Right lobe of liver (tissue), 6 donors: ENCODE measurements at regions not wholly inside any gene's neighbourhood (a gene's known extent, or its start where the extent isn't known, plus 50 kb on each side); places are given as distances from the start of the nearest gene placed in this dataset.

Source experiments
- ATAC-seq, 4 donors: fragments of 200-7000 bp; cut with Tn5 transposase; one replicate each; pipeline ENCODE4 v1.9.1; 2020; ENCODE audit warnings: mild to moderate bottlenecking in 4 of 4, moderate library complexity in 4 of 4
- DNase-seq, 3 donors: peaks; one replicate each; pipeline ENCODE4 v3.0.0-alpha.2; 2020
- H3K27ac ChIP-seq, 3 donors: fragments of 200-600 bp; one replicate each; pipeline ENCODE4 v1.8.0; 2022
- H3K27me3 ChIP-seq, 2 donors: fragments of 200-600 bp; one replicate each; pipeline ENCODE4 v1.8.0; 2022
- H3K36me3 ChIP-seq, 4 donors: fragments of 200-600 bp; sonication (generic) in 1 of 4; one replicate each; pipeline versions ENCODE4 v1.5.1 to v1.8.0; 2017 to 2022; ENCODE audit warnings: control low read depth in 1 of 4
- H3K4me1 ChIP-seq, 4 donors: fragments of 200-600 bp; sonication (generic) in 1 of 4; one replicate each; pipeline versions ENCODE4 v1.5.1 to v1.8.0; 2017 to 2022; ENCODE audit warnings: control low read depth in 1 of 4
- H3K4me3 ChIP-seq, 3 donors: fragments of 200-600 bp; one replicate each; pipeline ENCODE4 v1.8.0; 2022
- H3K9me3 ChIP-seq, 4 donors: fragments of 200-600 bp; sonication (generic) in 1 of 4; one replicate each; pipeline versions ENCODE4 v1.5.1 to v1.8.0; 2017 to 2022; ENCODE audit warnings: control low read depth in 1 of 4
- POLR2A ChIP-seq: fragments of 450-650 bp; IDR thresholded peaks from one replicate; pipeline ENCODE4 v1.6.1; 2017; ENCODE audit warnings: antibody characterized with exemption, mild to moderate bottlenecking
- WGBS: methylation state at CpG from one replicate; pipeline ENCODE4 v1.1.6; 2018; ENCODE audit warnings: low coverage, low lambda C conversion rate; ENCODE audit not compliant: insufficient coverage; ENCODE audit errors: missing lambda C conversion rate; 5-methylcytosine and 5-hydroxymethylcytosine counted together
- intact Hi-C, 2 donors: fragments of 100-400 bp; cut with DNase I; formaldehyde crosslinking; loops; one replicate each; pipeline versions ENCODE4 v1.11.2 to v1.14.1; 2022
- TF ChIP-seq, protein P1 (sequence below), 4 donors: fragments of 200-600 bp in 3 of 4; fragments of 450-650 bp in 1 of 4; IDR thresholded peaks; one replicate each; pipeline versions ENCODE4 v1.5.1 to v1.8.0; 2016 to 2022; ENCODE audit warnings: antibody characterized with exemption in 4 of 4, mild to moderate bottlenecking in 2 of 4
- donor health status: DM: no; HTN: yes; CAD: no.
- donor health status: DM: no; HTN: no; CAD: no.
- donor health status: DM: no; HTN: no; CAD: no.
- donor health status: DM: no; HTN: yes; CAD: no.
- donor health status: DM: no; HTN: yes; CAD: no.

DNA sequence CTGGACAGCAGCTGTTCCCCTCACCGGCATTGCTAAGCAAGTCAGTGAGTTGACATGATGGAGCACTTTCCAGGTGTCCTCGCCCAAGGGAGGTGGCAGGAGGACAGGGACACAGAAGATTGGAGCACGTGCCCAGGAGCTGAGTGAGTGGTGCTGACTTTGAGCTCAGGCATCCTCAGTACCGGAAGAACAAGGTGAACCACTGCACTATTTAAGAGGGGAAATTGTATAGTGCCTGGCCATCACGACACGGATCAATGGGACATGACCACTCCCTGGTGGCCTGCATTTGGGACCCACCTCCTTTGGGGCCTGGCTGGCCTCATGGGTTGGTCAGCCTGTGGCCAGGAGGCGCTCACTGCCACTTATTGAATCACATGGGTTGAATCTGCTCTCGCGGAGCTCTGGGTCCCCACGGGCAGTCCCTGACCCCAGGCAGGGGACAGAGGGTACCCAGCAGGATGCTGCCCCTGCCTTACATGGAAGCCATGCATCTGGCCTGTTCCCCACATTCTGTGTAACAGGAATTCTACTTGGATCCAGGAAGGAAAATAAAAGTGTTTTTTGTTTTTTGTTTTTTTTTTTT, 206.9 kb upstream of the ZNF536 start:
- H3K27me3 ChIP-seq: no peaks in the 10 kb centered on the region
- DNase-seq (no peak), ATAC-seq (no peak)
- no peaks in the 10 kb centered on the region for H3K4me1 ChIP-seq
- no peaks in the 10 kb centered on the region for H3K36me3 ChIP-seq
- WGBS: 89% methylated on average over 5 of the region's 10 CpGs
- no peak overlapping the region for H3K4me3 ChIP-seq
- H3K27ac ChIP-seq: no peak overlapping the region
- H3K9me3 ChIP-seq: no peaks in the 10 kb centered on the region
- intact Hi-C loops: no loop called here
- TF ChIP-seq, protein P1, sequence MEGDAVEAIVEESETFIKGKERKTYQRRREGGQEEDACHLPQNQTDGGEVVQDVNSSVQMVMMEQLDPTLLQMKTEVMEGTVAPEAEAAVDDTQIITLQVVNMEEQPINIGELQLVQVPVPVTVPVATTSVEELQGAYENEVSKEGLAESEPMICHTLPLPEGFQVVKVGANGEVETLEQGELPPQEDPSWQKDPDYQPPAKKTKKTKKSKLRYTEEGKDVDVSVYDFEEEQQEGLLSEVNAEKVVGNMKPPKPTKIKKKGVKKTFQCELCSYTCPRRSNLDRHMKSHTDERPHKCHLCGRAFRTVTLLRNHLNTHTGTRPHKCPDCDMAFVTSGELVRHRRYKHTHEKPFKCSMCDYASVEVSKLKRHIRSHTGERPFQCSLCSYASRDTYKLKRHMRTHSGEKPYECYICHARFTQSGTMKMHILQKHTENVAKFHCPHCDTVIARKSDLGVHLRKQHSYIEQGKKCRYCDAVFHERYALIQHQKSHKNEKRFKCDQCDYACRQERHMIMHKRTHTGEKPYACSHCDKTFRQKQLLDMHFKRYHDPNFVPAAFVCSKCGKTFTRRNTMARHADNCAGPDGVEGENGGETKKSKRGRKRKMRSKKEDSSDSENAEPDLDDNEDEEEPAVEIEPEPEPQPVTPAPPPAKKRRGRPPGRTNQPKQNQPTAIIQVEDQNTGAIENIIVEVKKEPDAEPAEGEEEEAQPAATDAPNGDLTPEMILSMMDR (IDR thresholded peaks at IDR 0.05): no peak
- TF ChIP-seq POLR2A: no peak

DNA sequence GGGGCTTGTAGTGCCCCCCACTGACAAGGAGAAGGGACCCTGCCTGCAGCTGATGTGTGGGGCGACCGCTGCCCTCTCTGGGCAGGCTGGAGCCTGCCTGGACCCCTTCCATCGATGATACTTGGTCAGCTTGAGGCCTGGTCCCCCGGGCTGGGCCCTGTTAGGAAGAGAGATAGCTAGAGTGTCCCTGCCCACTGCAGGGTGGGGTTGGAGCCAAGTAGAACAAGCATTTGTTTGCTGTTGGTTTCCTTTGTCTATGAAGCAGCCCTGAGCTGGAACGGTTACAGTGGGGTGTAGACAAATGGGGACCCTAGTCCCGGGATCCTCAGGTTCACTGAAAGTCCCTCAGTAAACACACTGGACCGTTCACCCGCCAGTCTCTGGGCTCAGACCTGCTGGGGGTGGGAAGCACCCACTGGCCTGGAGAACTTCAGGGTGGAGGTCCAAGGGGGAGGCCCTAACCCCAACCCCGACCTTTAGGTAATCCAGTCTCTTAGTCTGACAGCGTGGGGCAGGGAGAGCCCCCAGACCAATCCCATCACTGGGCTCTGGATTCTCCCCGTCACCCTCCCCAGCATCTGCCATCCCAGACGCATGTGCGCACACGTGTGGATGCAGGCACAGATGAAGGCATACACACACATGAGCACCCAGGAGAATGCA, 204.8 kb upstream of the ZNF536 start:
- H3K27ac ChIP-seq: no peak overlapping the region
- H3K4me1 ChIP-seq: no peaks in the 10 kb centered on the region
- no peak for DNase-seq
- no peaks in the 10 kb centered on the region for H3K27me3 ChIP-seq
- no peak overlapping the region for H3K4me3 ChIP-seq
- TF ChIP-seq, protein P1 (IDR thresholded peaks at IDR 0.05): no peak
- TF ChIP-seq POLR2A: no peak
- intact Hi-C loops: no loop called here
- no peaks in the 10 kb centered on the region for H3K9me3 ChIP-seq
- no peaks in the 10 kb centered on the region for H3K36me3 ChIP-seq
- no peak for ATAC-seq
- 70% methylated on average over 3 of the region's 14 CpGs for WGBS

DNA sequence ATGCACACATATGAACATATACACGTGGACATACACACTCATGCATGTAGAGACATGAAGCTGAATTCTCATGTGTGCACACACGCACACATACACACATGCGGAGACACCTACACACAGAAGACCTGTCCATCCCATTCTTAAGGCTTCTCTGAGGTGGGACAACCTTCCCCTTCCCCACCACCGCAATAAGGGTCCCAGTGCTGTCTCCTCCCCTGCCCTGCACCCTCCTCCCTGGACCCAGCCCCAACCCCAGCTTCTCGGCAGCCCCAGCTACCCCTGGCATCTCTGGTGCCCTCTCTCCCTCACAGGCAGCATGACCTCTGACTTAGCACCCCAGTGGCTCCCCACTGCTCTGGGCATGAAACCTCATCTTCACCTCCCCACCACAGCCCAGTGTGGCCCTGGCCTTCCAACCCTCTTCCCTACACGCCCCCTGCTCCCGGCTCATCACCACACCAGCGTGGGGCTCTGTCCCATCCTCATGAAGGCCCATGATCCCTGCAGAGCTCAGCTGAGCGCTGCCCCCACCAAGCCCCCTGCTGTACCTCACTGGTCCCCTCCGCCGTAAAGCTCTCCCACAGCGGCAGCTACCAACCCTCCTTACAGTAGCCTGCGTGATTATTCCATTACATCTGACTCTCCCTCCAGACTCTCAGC, 204.1 kb upstream of the ZNF536 start:
- H3K27me3 ChIP-seq: no peaks in the 10 kb centered on the region
- no peaks in the 10 kb centered on the region for H3K4me1 ChIP-seq
- no peak overlapping the region for H3K27ac ChIP-seq
- TF ChIP-seq, protein P1 (IDR thresholded peaks at IDR 0.05): no peak
- TF ChIP-seq POLR2A: no peak
- intact Hi-C loops: no loop called here
- H3K4me3 ChIP-seq: no peak overlapping the region
- ATAC-seq (no peak), DNase-seq (no peak)
- no peaks in the 10 kb centered on the region for H3K36me3 ChIP-seq
- 88% methylated on average over 3 of the region's 13 CpGs for WGBS
- H3K9me3 ChIP-seq: no peaks in the 10 kb centered on the region

DNA sequence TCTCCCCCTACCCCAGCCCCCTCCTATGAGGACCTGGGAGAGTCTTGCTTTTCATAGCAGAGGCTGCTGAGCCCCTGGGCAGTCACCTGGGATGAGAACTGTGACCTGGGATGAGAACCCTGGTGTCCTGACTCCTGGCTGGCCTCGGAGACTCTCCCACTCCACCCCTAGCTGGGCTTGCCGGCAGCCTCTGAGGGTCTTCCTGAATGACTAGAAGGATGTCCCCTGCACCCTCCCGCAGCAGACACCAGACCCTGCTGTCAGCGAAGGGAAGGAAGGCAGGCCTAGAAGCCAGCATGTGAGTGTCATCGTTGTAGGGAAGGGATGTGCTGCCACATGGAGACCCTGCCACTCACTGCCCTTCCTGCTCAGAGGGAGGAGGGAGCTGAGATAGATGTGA, 203.4 kb upstream of the ZNF536 start:
- DNase-seq (no peak), ATAC-seq (no peak)
- Histone ChIP-seq H3K9me3 (no peaks in the 10 kb centered on the region), H3K27me3 (no peaks in the 10 kb centered on the region), H3K4me1 (no peaks in the 10 kb centered on the region), H3K4me3 (no peak overlapping the region), H3K27ac (no peak overlapping the region), H3K36me3 (no peaks in the 10 kb centered on the region)
- TF ChIP-seq, protein P1 (IDR thresholded peaks at IDR 0.05): no peak
- no peak for TF ChIP-seq POLR2A
- 92% methylated on average over 2 of the region's 5 CpGs for WGBS
- intact Hi-C loops: no loop called here
